Activated T-cell treated with anti-CD3 and anti-CD28 coated beads, Interleukin-2, amount 50 U/mL, for 24 hours (primary cell): ENCODE measurements at regions not wholly inside any gene's neighbourhood (a gene's known extent, or its start where the extent isn't known, plus 50 kb on each side); places are given as distances from the start of the nearest gene placed in this dataset.

Experiments used
- DNase-seq: peaks from one replicate; pipeline ENCODE4 v3.0.0-alpha.2; 2020
- H3K27ac Mint-ChIP-seq: 2 replicates; pipeline ENCODE4 v1.8.0; 2020; ENCODE audit warnings: mild to moderate bottlenecking, mixed read lengths
- H3K27me3 Mint-ChIP-seq: 2 replicates; pipeline ENCODE4 v1.8.0; 2020; ENCODE audit warnings: mixed read lengths
- H3K36me3 Mint-ChIP-seq: 2 replicates; pipeline ENCODE4 v1.8.0; 2020; ENCODE audit warnings: low read depth, mixed read lengths
- H3K4me1 Mint-ChIP-seq: 2 replicates; pipeline ENCODE4 v1.8.0; 2020; ENCODE audit warnings: low read depth, mixed read lengths
- H3K4me3 Mint-ChIP-seq: 2 replicates; pipeline ENCODE4 v1.8.0; 2020; ENCODE audit warnings: mild to moderate bottlenecking, moderate library complexity, mixed read lengths
- H3K9me3 Mint-ChIP-seq: 2 replicates; pipeline ENCODE4 v1.8.0; 2020; ENCODE audit warnings: mixed read lengths

GRCh38 chr1:2935184-2935583 is 86.1 kb upstream of the ACTRT2 start:
- H3K4me1 Mint-ChIP-seq: no peaks in the 10 kb centered on the region
- H3K36me3 Mint-ChIP-seq: no peaks in the 10 kb centered on the region
- no peak overlapping the region for H3K27ac Mint-ChIP-seq
- peaks cover 6% of the 10 kb centered on the region for H3K9me3 Mint-ChIP-seq
- no peaks in the 10 kb centered on the region for H3K27me3 Mint-ChIP-seq
- H3K4me3 Mint-ChIP-seq: no peak overlapping the region
- no peak for DNase-seq

DNA sequence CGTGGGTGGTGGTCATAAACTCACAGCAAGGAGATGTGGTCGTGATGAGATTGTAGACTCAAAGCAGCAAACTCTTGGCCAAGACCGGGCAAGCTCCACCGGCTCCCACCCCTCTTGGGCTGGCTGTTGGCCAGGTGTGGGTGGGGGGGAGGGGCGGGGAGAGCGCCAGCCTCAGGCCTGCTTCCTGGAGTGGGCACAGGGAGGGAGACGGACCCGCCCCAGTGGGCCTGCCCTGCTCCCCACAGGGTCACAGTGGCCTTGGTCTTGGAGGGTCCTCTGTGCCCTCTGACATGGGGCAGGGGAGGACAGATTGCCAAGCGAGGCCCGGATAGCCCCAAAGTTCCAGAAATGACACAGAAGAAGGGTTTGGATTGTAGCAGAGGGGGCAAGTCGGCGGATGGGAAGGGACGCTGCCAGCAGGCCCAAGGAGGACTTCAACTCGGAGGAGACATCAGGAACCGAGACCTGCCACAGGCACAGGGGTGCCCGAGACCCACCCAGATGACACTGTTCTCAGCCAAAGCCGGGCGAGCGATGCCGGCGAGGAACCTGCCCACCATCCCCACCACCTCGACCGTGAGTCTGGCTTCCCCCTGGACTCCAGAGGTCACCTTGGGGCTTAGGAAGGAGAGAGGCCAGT is 85.4 kb upstream of the ACTRT2 start:
- H3K27ac Mint-ChIP-seq: no peak overlapping the region
- no peaks in the 10 kb centered on the region for H3K4me1 Mint-ChIP-seq
- H3K36me3 Mint-ChIP-seq: no peaks in the 10 kb centered on the region
- no peak for DNase-seq
- H3K4me3 Mint-ChIP-seq: no peak overlapping the region
- H3K27me3 Mint-ChIP-seq: no peaks in the 10 kb centered on the region
- peaks cover 9% of the 10 kb centered on the region for H3K9me3 Mint-ChIP-seq

- no peak overlapping the region for H3K4me3 Mint-ChIP-seq
- peaks cover 14% of the 10 kb centered on the region for H3K9me3 Mint-ChIP-seq
- H3K27me3 Mint-ChIP-seq: no peaks in the 10 kb centered on the region
- no peak for DNase-seq
- H3K27ac Mint-ChIP-seq: no peak overlapping the region
- no peaks in the 10 kb centered on the region for H3K36me3 Mint-ChIP-seq
- H3K4me1 Mint-ChIP-seq: no peaks in the 10 kb centered on the region
Observed at GRCh38 chr1:2936559-2937515, 84.4 kb upstream of the ACTRT2 start.

DNA sequence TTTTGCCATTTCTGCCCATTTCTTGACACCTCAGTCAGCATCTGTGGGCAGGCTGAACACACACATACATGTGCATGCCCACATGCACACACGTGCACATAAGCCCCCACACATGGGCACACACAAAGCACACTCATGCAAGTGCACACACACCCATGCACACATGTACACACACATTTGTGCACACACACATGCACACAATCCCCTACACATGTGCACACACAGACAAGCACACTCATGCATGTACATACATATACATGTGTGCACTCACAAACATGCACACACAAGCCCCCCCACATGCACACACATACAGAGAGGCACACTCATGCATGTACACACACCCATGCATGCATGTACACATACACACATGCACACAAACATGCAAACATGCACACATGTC is 83.5 kb upstream of the ACTRT2 start:
- DNase-seq: no peak
- Mint-ChIP-seq H3K27ac (no peak overlapping the region), H3K4me1 (no peaks in the 10 kb centered on the region), H3K4me3 (no peak overlapping the region), H3K36me3 (no peaks in the 10 kb centered on the region), H3K9me3 (peaks cover 14% of the 10 kb centered on the region), H3K27me3 (peaks cover 4% of the 10 kb centered on the region)

DNA sequence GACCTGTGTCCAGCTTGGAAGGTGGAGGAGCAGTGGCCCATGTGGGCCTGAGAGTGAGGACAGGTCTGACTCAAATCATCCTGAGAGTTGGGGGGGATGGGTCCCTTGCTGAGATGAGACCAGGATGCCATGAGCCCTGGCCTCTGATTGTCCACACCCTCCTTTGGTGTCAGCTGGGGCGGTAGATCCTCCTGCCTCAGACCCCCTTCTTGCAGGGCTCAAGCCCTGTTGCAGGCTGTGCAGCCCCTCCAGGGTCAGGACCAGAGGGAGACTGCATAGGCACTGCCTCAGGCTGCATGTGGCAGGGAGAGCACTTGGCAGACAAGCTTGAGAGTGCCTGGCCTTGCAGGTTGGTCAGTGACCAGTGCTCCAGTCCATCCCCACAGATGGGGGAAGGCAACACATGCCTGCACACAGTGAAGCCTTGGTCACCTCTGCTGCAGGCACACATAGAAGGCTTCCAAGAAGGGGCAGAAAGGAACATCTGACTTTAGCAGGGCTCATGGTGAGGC is 82.2 kb upstream of the ACTRT2 start:
- H3K27me3 Mint-ChIP-seq: peaks cover 4% of the 10 kb centered on the region
- H3K4me3 Mint-ChIP-seq: no peak overlapping the region
- H3K4me1 Mint-ChIP-seq: no peaks in the 10 kb centered on the region
- H3K27ac Mint-ChIP-seq: no peak overlapping the region
- DNase-seq: no peak
- peaks cover 14% of the 10 kb centered on the region for H3K9me3 Mint-ChIP-seq
- H3K36me3 Mint-ChIP-seq: no peaks in the 10 kb centered on the region

DNA sequence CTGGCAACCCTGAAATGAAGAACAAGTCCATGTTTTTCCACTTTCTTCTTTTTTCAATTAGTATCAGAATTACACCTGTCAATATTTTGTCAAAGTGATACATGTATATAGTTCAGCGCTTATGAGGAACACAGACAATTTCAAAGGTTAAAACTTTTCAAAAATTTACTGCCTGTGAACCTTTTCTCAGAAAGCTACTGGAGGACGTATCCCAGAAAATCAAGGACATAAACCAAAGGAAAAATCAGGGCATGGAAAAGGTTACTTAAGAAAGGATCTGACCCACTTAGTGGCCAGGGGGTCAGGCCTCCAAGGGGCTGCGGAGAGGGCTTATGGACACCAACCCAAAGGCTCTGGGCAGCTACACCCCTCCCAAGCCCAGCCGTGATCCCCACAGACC is 81.1 kb upstream of the ACTRT2 start:
- no peaks in the 10 kb centered on the region for H3K4me1 Mint-ChIP-seq
- H3K36me3 Mint-ChIP-seq: no peaks in the 10 kb centered on the region
- DNase-seq: no peak
- H3K4me3 Mint-ChIP-seq: no peak overlapping the region
- H3K27me3 Mint-ChIP-seq: peaks cover 4% of the 10 kb centered on the region
- peaks cover 14% of the 10 kb centered on the region for H3K9me3 Mint-ChIP-seq
- H3K27ac Mint-ChIP-seq: no peak overlapping the region

GRCh38 chr1:2941040-2941439 is 80.2 kb upstream of the ACTRT2 start:
- Mint-ChIP-seq H3K27me3 (peaks cover 4% of the 10 kb centered on the region), H3K27ac (no peak overlapping the region), H3K36me3 (no peaks in the 10 kb centered on the region), H3K4me1 (no peaks in the 10 kb centered on the region), H3K4me3 (no peak overlapping the region), H3K9me3 (peaks cover 14% of the 10 kb centered on the region)
- no peak for DNase-seq

- H3K27me3 Mint-ChIP-seq: peaks cover 11% of the 10 kb centered on the region
Observed at GRCh38 chr1:2941907-2942306, 79.4 kb upstream of the ACTRT2 start.

GRCh38 chr1:2942410-2942809 is 78.9 kb upstream of the ACTRT2 start:
- no peaks in the 10 kb centered on the region for H3K4me1 Mint-ChIP-seq
- H3K27me3 Mint-ChIP-seq: peaks cover 15% of the 10 kb centered on the region
- DNase-seq: no peak
- peaks cover 14% of the 10 kb centered on the region for H3K9me3 Mint-ChIP-seq
- H3K4me3 Mint-ChIP-seq: no peak overlapping the region
- no peaks in the 10 kb centered on the region for H3K36me3 Mint-ChIP-seq
- H3K27ac Mint-ChIP-seq: no peak overlapping the region

More at GRCh38 chr1:2941907-2942306, 79.4 kb upstream of the ACTRT2 start:
- Mint-ChIP-seq H3K36me3 (no peaks in the 10 kb centered on the region), H3K4me3 (no peak overlapping the region), H3K9me3 (peaks cover 14% of the 10 kb centered on the region), H3K27ac (no peak overlapping the region), H3K4me1 (no peaks in the 10 kb centered on the region)
- no peak for DNase-seq

GRCh38 chr1:2943686-2944260 is 77.5 kb upstream of the ACTRT2 start:
- no peak for DNase-seq
- no peak overlapping the region for H3K27ac Mint-ChIP-seq
- no peak overlapping the region for H3K4me3 Mint-ChIP-seq
- no peaks in the 10 kb centered on the region for H3K36me3 Mint-ChIP-seq
- H3K27me3 Mint-ChIP-seq: peaks cover 20% of the 10 kb centered on the region
- H3K4me1 Mint-ChIP-seq: no peaks in the 10 kb centered on the region
- H3K9me3 Mint-ChIP-seq: peaks cover 7% of the 10 kb centered on the region

DNA sequence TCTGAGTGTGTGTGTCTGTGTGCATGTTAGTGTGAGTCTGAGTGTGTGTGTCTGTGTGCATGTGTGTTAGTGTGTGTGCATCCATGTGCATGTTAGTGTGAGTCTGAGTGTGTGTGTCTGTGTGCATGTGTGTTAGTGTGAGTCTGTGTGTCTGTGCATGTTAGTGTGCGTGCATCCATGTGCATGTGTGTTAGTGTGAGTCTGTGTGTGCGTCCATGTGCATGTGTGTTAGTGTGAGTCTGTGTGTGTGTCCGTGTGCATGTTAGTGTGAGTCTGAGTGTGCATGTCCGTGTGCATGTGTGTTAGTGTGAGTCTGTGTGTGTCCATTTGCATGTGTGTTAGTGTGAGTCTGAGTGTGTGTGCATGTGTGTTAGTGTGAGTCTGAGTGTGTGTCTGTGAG is 76.6 kb upstream of the ACTRT2 start:
- Mint-ChIP-seq H3K27me3 (peaks cover 20% of the 10 kb centered on the region), H3K36me3 (no peaks in the 10 kb centered on the region), H3K9me3 (peaks cover 7% of the 10 kb centered on the region), H3K4me1 (no peaks in the 10 kb centered on the region), H3K27ac (no peak overlapping the region), H3K4me3 (no peak overlapping the region)
- no peak for DNase-seq

GRCh38 chr1:2945821-2946231 is 75.4 kb upstream of the ACTRT2 start:
- peaks cover 27% of the 10 kb centered on the region for H3K27me3 Mint-ChIP-seq
- H3K9me3 Mint-ChIP-seq: peaks cover 5% of the 10 kb centered on the region
- no peaks in the 10 kb centered on the region for H3K4me1 Mint-ChIP-seq
- H3K4me3 Mint-ChIP-seq: no peak overlapping the region
- H3K27ac Mint-ChIP-seq: no peak overlapping the region
- no peak for DNase-seq
- H3K36me3 Mint-ChIP-seq: no peaks in the 10 kb centered on the region

GRCh38 chr1:2946291-2946690 is 75.0 kb upstream of the ACTRT2 start:
- no peak for DNase-seq
- H3K4me1 Mint-ChIP-seq: no peaks in the 10 kb centered on the region
- H3K27ac Mint-ChIP-seq: no peak overlapping the region
- no peaks in the 10 kb centered on the region for H3K36me3 Mint-ChIP-seq
- H3K27me3 Mint-ChIP-seq: peaks cover 27% of the 10 kb centered on the region
- H3K9me3 Mint-ChIP-seq: peaks cover 3% of the 10 kb centered on the region
- no peak overlapping the region for H3K4me3 Mint-ChIP-seq

DNA sequence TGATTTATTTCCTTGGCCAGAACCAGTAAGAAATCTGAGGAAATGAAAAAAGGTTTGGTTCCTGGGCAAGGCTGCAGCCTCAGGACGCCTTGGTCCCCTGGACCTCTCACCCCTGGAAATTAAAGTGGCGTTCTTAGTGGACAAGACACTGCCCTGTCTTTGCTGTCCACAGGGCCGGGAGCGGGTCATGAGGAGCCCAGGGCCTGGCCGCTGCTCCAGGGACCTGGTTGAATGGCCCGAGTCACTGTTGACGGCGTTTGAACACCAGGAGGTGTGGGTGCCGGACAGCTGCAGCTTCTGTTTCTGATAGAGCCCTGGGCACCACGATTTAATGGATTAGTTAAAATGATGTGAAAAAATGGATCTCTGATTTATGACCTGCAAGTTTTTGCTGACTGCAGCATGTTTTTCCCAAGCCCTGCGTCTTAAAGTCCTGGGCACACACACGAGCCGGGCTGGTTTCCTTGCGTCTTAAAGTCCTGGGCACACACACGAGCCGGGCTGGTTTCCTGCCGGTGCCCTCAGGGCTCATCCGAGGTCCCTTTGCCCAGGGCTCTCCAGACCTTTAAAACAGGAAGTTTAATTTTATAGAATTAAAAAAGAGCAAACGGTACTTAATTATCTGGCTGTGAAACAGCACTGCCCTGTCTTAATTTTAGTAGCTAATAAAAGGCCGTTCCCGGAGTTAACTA is 74.1 kb upstream of the ACTRT2 start:
- Mint-ChIP-seq H3K9me3 (no peaks in the 10 kb centered on the region), H3K27ac (no peak overlapping the region)

More for the DNA sequence above, 74.1 kb upstream of the ACTRT2 start:
- Mint-ChIP-seq H3K27me3 (peaks cover 28% of the 10 kb centered on the region), H3K36me3 (no peaks in the 10 kb centered on the region), H3K4me1 (no peaks in the 10 kb centered on the region), H3K4me3 (no peak overlapping the region)
- no peak for DNase-seq
